ENCODE measurements at regions not wholly inside any gene's neighbourhood (a gene's known extent, or its start where the extent isn't known, plus 50 kb on each side); places are given as distances from the start of the nearest gene placed in this dataset.

DNA sequence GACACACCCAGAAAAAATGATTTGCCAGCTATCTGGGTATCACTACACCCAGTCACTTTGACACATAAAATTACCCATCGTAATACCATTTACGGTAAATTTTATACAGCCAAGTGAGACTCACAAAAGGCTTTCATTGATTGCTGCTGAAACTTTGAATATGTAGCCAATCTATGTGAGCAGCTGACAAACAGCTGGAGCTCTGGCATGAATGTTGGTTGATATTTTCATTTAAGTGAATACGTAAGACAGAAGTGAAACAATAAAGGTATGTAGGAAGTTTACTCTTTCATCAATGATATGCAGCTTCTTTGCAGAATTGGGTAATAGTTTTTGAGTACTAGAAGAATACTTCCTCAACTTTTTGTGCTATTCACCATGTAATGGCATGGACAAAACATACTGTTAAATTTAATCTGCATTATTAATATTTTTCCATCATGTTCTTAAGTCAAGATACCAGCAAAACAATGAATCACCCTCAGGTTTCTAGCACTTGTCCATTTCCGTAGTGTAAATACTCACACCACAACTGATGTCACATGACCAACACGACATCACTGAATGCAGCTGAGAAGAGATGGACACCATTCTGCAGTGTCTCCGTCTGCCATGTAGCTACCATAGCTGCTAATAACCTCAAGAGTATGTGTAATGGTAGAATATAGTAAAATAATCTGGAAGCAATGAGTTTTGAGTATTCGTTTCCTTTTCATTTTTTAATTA, 205.9 kb upstream of the HES1 start:
- no peak for DNase-seq (ENCODE audit: low spot score)

DNA sequence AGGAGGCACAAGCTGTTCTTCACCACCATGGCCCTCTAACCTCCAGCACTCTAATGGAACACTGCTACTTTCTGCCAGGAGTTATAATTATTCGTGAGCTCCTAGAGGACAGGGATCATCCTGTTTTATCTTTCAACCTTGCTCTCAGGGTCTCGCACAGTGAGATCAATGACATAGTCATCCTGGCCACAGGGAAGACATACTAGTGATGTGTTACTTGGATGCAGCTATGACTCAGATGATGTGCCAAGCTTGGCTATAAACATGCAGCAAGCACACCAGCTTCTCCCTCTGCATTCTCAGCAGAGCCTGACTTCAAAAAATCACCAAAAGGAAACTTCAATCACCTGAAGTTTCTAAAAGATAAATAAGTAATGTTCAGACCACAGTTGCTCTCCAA, 203.8 kb upstream of the HES1 start:
- DNase-seq (ENCODE audit: low spot score), result no peak

DNA sequence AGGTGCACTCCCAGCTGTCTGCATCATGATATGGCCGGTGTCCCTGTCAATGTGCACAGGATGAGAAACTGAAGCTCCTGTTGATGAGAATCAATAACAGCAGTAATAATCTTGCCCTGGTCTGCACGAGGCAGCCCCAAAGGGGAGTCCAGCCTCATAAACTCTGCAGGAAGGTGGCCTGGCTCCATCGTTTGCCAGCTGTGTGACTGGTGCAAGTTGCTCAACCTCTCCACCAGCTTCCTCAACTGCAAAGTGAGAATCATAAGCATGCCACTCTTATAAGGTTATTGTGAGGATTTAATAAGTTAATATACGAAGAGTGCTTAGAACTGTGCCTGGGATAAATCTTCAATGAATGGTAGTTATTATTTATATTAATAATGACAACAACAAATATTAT, 203.4 kb upstream of the HES1 start:
- no peak for DNase-seq (ENCODE audit: low spot score)

DNA sequence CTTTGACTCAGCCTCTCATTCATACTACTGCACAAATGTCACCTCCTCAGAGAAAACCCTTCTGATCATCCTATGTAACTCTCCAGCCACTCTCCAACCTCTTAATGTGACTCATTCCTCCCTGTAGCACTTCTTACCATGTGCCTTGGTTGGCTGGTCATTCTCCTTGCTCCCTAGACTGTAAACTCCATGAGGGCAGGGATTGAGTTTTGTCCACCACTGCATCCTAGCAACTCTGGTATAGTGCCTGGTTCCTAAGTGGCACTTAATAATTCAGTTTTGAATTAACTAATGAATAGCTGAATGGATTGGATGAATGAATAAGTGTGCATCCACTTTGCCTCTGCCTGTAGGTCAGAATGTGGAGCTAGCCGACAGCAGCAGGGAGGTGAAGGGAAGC, 202.5 kb upstream of the HES1 start:
- no peak for DNase-seq (ENCODE audit: low spot score)

DNA sequence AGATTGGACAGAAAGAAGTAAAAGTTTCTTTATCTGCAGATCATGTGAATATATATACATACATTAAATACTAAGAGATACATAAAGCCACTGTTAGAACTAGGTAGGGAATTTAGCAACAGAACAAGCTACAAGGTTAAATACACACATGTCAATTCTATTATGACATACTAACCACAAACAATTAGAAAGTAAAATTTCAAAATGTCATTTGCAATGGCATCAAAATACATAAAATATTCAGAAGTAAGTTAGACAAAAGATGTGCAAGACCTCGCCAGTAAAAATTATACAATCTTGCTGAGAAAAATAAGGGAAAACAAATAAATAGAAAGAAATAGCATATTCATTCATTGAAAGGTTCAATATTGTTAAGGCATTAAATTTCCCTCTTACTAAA, 200.0 kb upstream of the HES1 start:
- DNase-seq (ENCODE audit: low spot score), result no peak

DNA sequence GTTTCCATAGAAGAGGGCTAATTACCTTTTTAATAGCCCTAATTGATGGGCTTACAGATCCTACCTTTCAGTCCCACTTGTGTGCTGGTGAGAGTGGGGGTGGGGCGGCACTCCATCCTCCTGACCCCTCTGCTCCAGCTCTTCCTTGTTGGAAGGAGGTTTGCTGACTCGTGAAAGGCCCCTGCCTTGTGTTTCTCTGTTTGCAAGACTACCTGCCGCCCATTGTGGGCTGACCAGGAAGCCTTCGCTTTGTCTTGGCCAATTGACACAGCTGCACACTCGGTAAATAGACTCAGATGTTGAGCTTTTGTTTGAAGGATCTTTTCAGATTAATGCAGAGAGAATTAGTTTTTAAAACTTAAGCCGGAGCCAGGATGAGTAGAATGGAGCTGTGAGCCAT, 197.3 kb upstream of the HES1 start:
- no peak for DNase-seq (ENCODE audit: low spot score)

DNA sequence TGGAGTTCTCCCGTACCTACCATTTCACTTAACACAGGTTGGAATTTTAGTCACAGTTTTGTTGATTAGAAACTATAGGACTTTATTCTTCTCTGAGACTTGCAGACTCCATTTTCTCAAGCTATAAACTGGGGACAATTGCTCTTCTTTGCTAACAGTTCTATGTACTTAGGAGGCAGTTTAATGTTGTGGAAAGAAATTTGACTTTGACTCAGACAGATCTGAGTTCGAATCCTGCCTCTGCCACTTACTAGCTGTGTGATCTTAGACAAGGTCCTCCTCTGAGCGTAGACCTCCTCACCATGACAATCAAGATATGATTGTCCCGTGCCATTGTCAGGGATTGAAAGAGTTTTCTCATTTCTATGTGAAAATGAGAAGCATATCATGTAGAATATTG, 196.4 kb upstream of the HES1 start:
- DNase-seq (ENCODE audit: low spot score), result no peak

DNA sequence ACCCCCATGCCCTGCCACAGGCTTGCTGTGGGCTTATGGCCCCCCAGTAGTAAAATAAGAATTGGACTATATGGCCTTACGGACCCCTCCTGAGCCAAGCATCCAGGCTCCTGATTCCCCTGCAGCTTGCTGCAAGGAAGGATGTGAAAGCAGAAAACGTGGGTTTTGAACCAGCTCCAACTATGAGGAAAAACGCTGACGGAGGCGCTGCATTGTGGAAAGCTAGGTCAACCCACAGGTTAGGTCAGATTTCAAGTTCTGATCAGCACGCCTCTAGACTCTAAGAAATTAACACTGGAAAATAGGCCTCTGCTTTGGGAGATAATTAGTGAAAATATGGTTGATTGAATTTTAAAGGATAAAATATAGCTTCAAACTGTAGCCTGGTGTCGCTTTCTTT, 195.4 kb upstream of the HES1 start:
- DNase-seq (ENCODE audit: low spot score), result no peak

DNA sequence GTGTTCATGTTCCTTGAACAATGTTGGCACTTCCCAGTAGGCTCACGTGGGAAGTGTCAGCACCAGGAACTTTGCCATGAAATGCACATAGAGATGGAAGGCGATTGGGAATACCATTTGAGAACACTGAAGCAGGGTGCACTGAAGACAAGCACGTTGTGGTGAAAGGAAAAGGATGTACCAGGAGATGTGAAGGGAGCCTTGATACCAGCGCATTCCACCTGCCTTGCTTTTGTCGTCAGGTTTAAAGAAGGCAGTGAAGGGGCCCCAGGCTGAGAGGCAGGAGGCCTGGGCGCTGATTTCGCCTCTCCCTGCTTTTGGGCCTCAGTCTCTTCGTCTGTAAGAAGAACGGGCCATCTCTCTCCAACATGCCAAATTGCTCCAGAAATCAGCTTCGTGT, 194.5 kb upstream of the HES1 start:
- DNase-seq (ENCODE audit: low spot score), result no peak

DNA sequence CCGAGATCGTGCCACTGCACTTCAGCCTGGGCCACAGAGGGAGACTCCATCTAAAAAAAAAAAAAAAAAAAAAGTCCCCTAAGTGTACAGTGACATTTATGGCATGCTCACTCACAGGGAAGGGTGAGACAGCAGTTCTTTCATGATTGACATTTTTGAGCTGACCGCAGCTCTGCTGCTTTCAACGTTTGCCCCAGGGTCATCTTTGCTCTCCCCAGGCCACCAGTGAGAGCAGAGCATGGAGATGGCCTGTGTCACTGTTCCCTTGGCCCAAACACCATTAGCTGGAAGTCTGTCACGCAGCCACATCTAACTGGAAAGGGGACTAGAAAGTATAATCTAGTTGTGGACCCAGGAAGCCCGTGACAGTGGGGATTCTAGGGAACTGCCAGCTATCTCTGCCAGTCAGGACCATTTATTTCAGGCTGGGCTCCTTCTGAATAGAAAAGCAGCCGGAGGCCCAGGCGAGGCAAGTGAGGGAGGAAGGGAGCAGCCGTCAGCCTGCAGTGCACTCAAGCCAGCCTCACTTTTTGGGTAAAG, 193.4 kb upstream of the HES1 start:
- no peak for DNase-seq (ENCODE audit: low spot score)

DNA sequence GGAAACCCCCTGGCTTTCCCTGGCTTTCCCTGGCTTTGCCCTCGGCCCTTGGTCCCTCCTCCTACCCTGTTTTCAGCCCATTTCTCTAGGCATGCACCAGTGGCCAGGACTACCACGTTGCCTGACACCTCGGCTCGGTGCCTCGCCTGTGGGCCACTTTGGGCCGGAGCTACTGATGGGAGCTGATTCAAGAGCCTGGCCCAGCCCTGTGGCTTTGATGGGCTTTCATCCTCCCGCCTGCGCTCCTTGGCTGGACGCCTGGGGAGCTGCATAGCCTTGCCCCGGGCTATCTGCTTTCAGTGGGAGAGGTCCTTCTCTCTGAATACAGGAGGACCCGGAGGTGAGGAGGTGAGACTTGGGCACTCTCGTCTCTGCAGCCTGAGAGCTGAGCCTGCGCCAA, 192.7 kb upstream of the HES1 start:
- DNase-seq (ENCODE audit: low spot score), result no peak

DNA sequence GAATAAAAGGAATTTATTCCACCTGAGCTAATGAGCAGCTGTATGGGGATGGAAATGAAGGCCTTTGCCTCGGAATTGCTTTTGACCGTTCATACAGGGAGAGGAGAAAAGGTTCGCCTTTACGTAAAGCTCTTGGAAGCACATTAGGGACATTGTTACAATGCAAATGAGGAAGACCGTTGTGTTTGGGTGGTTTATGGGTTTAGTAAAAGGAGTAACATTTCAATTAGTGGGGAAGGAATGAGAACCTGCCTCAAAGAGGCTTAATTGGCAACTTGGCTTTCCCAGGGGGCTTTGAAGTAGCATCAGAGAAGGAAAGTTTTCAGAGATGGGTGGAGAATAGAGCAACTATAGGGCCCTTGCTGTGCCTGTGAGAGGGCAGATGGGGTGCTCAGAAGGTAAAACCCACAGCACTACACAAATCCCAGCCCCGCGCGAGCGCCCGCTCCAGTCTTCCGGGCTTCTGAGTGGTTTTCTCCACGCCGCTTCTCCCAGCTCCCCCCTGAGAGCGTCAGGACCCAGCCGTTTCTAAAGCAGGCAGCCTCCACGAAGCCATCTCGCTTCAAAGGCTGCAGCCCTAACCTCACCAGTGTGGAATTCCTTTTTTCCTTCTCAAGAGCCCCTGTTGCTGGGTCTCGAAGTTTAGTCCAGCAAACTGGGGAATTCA, 192.0 kb upstream of the HES1 start:
- DNase-seq (ENCODE audit: low spot score), result no peak

DNA sequence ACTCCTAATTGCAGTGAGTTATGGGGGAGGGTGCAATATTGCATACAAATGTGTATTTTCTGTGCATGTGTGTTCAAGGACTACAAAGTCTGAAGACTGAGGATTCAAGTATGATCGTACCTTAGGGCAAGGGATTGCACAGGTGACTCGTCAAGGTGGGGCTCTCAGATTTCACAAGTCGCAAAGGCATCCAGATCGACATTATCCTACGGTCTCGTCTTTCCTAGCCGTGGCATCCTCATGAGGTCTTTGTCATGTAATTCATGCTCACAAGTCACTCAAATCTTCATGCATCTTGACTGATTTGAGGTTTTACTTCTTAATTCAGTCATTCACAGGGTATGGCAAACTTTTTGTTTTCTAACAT, 191.4 kb upstream of the HES1 start:
- no peak for DNase-seq (ENCODE audit: low spot score)

DNA sequence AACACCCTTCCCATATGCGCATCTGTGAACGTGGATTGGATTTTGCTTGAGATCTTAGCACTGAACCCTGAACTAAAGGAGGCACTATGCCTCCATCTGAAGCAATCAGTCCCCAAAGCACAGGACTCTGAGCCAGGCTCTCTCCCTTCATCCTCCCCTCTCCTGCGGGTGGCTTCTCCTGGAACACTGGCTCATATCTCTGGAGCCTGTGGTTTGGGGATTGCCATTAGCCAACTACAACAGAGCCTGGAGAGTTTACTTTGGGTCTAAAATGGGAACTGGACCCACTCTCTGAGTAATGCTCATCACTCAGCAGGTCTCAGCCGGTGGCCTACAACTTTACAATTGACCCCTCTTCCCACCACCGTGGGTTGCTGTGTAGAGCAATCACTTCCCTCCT, 190.8 kb upstream of the HES1 start:
- DNase-seq (ENCODE audit: low spot score), result no peak

DNA sequence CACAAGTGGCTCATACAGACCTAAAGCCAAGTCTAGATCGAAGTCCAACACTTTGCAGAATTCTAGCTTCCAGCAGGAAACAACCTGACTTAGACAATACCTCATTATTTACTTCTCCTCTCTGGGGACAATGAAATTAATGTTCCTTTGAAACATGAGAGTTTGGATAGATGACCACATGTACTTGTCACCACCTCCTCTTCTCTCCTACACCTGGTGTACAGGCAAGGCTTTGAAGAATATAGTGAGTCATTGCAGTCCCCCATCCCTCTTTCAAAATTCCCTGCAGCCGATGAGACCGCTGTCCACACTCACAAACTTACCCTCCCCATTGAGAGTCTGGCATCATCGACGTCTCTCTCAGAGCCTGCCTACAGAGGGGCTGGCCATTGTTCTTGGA, 189.0 kb upstream of the HES1 start:
- no peak for DNase-seq (ENCODE audit: low spot score)

DNA sequence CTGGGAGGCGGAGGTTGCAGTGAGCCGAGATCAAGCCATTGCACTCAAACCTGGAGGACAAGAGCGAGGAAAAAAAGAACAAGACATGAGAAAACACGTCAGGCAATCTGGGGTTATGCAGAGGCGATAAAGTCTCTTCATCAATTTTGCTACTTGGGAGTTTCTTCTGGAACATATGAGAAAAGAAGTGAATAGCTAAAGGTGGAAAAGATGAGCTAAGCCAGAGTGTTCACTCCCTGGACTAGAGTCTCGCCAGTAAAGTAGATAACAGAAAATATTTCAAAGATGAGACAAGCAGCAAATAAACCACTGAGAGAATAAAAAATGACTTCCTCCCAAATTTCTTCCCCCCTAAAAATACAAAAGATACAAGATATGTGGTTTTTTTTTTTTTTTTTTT, 188.4 kb upstream of the HES1 start:
- DNase-seq (ENCODE audit: low spot score), result no peak

DNA sequence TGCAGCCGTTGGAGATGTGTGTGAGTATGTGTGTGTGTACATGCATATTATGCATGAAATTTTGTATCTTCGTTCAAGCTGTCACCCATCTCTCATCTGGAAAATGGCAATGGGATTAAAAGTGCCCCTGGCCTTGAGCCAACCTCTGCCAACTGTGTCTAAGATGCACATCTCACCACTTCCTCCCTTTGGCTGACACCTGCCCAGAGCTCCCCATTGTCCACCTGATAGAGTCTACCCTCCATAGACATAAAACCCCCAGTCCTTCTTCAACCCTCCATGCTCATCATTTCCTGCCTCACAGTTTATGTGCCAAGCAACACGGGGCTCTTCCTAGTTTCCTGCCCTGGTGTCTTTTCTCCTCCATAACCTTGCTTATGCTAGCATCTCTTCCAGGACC, 187.5 kb upstream of the HES1 start:
- DNase-seq (ENCODE audit: low spot score), result no peak

DNA sequence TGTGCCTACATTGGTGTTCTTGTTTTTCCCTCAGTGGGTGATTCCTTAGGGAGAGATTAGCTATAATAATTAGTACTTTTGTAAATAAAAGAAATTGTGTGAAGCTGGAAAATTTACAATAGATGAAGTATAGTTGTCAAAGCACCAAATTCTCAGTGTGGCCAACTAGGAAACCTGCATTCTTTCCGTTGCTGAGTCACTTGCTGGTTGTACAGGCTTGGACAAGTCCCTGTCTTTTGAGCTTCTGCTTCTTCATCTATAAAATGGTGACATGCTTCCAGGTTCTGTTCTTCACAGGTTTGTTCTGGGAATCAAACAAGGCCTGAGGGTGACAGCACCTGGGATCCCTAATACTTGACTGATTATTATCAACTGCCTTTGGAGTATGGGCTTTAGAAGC, 184.1 kb upstream of the HES1 start:
- no peak for DNase-seq (ENCODE audit: low spot score)

DNA sequence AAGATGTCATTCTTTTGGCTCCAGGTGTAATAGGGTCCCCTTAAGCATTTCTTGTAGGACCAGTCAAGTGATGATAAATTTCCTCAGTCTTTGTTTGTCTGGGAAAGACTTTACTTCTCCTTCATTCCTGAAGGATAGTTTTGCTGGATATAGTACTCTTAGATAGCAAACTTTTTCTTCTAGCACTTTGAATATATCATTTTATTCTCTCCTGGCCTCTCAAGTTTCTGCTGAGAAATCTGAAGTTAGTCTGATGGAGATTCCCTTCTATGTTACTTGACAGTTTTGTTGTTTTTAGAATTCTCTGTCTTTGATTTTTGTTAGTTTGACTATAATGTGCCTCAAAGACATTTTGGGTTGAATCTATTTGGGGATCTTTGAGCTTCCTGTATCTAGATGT, 181.2 kb upstream of the HES1 start:
- no peak for DNase-seq (ENCODE audit: low spot score)

DNA sequence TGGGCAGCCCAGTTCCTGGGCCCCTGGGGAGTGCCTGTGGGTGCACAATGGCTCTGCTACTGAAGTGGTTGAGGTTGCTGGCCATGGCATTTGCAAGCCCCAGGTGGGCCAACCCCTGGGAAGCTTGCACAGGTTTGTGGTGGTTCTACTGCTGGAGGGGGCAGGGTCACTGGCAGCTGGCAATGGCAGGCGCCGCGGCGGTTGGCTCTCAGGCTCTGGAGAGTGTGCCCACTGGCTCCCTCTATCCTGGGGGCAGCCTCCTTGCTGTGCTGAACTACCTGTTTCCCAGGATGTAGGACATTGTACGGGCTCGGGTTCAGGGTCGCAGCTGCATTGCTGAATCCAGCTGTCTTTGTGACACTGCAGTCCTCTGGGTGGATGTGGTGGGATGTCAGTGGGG, 180.2 kb upstream of the HES1 start:
- DNase-seq (ENCODE audit: low spot score), result no peak

DNA sequence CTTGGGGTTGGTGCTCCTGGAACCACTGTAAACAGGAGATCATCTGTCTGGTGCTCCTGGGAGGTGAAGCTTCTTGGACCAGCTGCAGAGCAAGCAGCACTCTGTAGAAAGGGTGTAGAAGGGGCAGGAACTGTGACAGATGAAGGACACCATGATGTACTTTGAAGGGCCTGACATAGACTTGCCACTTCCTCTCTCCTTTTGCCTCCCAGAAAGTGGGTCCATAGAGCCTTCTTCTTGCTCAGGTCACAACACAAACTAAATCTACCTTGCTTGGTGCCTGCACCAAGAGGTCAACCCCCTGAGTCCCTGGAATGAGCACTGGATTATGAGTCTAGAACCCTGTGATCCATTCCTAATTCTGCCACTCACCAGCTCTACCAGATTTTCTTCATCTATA, 176.1 kb upstream of the HES1 start:
- DNase-seq (ENCODE audit: low spot score), result no peak

DNA sequence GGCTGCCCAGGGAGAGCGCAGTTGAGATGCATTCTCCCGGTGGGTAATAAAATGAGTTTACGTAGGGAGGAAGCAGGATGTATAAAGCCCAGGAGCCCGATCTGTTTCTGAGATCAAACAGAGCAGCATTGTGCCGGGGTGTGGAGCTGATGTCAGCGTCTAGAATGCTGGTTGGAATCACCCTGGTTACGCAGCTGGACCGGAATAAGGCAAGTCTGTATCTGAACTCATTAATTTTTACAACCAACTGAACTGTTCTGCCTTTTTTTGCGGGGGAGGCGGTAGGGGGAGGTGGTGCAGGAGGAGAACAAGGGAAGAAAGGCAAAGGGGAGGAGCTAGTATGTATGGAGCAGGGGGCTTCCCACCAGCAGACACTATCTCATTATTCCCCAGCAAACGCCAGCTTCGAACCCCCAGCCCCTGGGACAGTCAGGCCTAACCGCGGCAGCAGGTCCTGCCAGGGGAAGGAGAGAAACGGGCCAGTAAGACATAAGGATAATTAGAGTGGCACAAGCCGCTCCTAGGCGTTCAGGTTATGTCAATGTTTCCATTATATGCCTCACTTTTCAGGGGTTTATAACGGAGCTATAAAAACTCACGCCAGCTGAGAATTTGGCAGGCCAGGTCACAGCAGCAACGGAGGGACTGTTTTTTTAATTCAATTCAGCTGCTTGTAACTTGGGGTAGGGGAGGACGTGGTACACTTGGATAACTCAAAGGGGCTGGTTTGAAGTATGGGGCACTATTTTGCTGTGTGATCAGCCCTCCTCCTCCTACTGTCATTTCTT, 175.3 kb upstream of the HES1 start:
- DNase-seq (ENCODE audit: low spot score), result peak; percentile 82

DNA sequence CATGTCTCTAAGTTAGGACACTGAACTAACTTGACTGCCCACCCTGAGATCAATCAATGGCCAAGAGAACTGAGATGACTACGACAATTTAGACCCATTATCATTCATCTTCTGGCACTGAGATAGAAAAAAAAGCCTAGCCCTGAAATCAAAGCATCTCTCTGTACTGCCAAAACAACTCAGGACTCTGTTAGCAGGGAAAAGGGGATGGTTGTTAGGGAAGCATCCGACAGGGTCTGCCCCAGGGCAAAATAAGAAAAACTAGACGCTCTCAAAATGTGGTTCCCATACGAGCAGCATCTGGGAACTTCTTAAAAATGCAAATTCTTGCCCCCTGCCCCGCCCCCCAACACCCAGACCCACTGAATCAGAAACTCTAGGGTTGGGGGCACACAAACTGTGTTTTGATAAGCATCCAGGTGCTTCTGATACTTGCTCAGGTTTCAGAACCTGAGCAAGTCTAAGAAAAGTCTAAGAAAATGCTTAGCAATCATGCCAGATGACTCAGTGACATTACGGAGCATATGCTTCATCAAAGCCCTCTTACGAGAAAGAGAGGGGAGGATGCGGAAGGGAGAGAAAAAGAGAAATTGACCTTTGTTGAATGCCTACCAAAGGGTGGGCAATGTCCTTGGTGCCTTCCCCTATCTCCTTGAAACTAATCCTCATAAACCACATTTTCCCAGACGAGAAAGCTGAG, 172.8 kb upstream of the HES1 start:
- DNase-seq (ENCODE audit: low spot score), result peak; percentile 38
